GM18505 (cell line): ENCODE measurements at regions not wholly inside any gene's neighbourhood (a gene's known extent, or its start where the extent isn't known, plus 50 kb on each side); places are given as distances from the start of the nearest gene placed in this dataset.

ENCODE experiments used
- ATAC-seq: cut with Tn5 transposase; IDR thresholded peaks from one replicate; pipeline ENCODE4 v1.9.1; 2021; ENCODE audit not compliant: unreplicated experiment
- POLR2A ChIP-seq: IDR thresholded peaks from 4 replicates; pipeline ENCODE4 v1.6.1; 2011; ENCODE audit warnings: borderline replicate concordance; ENCODE audit not compliant: insufficient read depth, insufficient read length; ENCODE audit errors: extremely low read depth

DNA sequence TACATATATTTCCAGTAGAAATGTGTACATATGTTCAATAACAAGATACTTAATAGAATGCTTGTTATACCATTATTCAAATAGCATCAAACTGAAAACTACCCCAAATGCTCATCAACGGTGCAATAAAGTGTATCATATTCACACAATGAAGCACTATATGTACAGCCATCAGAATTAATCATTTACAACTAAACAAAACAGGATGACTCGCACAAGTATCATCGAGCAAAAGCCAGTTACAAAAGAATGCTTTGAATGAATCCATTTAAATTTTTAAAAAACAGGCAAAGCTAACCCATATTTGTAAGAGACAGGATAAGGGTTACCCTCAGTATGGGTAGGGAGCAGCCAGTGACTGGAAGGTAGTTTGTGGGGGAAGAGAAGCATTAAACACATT lies 132.8 kb upstream of the PDE1A start:
- no peak for TF ChIP-seq POLR2A

GRCh38 chr2:182565911-182566567 lies 139.2 kb upstream of the PDE1A start:
- no peak for ATAC-seq
- no peak for TF ChIP-seq POLR2A

More for the DNA sequence above, 132.8 kb upstream of the PDE1A start:
- ATAC-seq = no peak

DNA sequence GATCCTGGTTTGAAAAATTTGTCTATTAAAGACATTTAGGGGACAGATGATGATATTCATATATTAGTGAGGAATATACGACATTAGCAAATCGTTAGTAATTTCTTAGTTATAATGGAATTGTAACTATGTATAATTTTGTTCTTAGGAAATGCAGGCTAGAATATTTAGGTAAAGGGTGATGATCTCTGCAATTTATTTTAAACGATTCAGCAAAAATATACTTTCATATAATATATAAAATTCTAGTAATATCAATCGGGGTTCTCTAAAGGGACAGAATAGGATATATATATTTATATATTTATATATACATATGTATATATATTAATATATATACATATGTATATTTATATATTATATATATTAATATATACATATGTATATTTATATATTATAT lies 142.5 kb upstream of the DNAJC10 start:
- TF ChIP-seq POLR2A = no peak
- ATAC-seq = no peak

DNA sequence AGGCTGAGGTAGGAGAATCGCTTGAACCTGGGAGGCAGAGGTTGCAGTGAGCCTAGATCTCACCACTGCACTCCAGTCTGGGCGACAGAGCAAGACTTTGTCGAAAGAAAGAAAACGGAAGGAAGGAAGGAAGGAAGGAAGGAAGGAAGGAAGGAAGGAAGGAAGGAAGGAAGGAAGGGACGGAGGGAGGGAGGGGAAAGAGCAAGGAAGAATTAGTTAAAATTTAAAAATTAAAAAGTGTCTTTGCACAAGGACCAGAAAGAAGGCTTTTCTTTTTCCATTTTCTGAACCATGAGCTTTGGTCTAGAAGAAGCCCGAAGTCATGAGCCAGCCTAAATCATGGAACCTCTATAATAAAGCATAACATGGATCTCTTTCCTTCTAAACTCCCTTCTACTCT lies 138.2 kb upstream of the DNAJC10 start:
- no peak for ATAC-seq
- no peak for TF ChIP-seq POLR2A

GRCh38 chr2:182581196-182581935 lies 134.7 kb upstream of the DNAJC10 start:
- ATAC-seq = no peak

GRCh38 chr2:182584462-182584861 lies 131.6 kb upstream of the DNAJC10 start:
- ATAC-seq = no peak
- no peak for TF ChIP-seq POLR2A

More at GRCh38 chr2:182581196-182581935, 134.7 kb upstream of the DNAJC10 start:
- TF ChIP-seq POLR2A = no peak

DNA sequence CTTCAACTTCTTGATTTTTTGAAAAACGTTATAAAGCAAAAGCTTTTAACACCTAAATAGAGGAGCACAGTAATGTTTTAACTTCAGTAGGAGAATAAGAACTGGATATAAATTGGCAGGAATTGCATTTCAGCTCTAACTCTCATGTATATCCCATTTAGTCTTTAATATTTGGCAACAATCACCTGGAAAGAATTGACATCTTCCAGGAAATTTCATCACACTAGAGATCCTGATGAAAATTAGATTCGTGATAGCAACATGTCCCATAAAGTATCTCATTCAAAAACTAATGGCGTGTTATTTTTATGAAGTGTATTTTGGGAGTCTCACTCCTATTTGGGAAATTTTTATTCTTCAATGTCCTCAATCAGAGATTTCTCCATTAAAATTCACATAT lies 131.1 kb upstream of the DNAJC10 start:
- no peak for TF ChIP-seq POLR2A
- no peak for ATAC-seq

- ATAC-seq = no peak
- no peak for TF ChIP-seq POLR2A
These were observed 130.6 kb upstream of the DNAJC10 start for GRCh38 chr2:182585430-182585829.

- no peak for ATAC-seq
These were observed 129.6 kb upstream of the DNAJC10 start for GRCh38 chr2:182586426-182586825.

DNA sequence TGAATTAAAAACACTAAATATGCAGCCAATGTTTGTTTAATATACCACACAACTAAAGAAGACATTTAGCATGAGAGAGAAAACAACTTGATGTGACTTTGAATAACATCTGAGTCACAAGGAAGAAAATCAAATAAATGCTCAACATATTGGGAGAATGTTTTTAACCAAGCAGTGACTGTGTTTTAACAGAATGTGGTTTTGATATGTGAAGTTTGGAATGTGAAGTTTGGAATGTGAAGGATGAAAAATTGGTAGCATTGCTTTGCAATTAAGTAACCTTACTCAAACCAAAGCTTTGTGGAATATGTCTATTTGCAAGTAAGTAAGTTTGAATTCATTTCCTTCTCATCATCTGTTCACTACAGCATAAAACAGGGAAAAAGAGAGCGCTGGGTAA lies 128.2 kb upstream of the DNAJC10 start:
- ATAC-seq = no peak
- no peak for TF ChIP-seq POLR2A

More at GRCh38 chr2:182586426-182586825, 129.6 kb upstream of the DNAJC10 start:
- no peak for TF ChIP-seq POLR2A

DNA sequence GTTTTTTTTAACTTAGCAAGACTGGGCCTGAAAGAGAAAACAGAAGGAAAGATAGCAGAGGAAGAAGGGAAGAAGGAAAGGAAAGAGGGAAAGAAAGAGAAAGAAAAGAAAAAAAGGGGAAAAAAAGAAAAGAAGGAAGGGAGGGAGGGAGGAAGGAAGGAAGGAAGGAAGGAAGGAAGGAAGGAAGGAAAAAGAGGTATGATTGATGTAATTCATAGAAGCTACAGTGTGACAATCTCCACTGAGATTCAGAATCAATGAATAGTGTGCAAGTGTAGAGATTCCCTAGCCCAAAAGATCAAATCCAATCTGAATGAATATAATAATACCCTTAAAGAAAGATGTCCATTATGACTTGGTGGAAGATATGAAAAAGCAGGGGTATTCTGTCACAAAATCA lies 126.9 kb upstream of the DNAJC10 start:
- ATAC-seq = no peak
- TF ChIP-seq POLR2A = no peak

- no peak for TF ChIP-seq POLR2A
- no peak for ATAC-seq
These were observed 124.3 kb upstream of the DNAJC10 start for GRCh38 chr2:182591774-182592173.

DNA sequence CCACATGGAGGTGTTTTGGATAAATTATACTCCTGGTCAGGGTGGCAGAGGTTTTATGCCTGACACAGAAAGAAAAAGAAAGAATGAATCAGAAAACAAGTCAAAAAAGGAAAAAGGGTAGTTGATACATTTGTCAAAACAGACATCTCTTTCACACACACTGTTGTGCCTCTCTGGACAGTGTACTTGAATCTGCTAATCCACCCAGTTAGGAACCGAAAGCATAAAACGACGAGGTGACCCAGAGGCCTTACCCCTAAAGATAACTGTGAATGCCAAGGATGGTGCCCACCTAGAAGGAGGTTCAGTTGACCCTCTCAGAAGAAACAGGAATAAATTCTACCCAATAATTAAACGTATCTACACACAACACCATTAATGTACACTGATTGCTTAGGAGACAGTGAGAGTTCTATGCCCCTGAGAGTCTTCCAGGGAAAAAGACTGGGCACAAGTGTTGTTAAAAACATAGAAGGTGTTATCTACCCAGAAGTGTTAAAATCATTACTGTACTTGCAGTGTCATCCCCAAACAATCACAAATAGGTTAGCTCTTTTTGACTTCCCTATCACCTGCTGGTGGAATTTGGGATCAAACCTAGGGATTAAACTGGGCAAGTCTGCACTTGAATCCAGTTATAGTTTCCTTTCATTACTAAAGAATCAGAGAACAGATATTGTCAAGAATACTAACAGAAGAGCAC lies 123.2 kb upstream of the DNAJC10 start:
- no peak for TF ChIP-seq POLR2A
- ATAC-seq = no peak

DNA sequence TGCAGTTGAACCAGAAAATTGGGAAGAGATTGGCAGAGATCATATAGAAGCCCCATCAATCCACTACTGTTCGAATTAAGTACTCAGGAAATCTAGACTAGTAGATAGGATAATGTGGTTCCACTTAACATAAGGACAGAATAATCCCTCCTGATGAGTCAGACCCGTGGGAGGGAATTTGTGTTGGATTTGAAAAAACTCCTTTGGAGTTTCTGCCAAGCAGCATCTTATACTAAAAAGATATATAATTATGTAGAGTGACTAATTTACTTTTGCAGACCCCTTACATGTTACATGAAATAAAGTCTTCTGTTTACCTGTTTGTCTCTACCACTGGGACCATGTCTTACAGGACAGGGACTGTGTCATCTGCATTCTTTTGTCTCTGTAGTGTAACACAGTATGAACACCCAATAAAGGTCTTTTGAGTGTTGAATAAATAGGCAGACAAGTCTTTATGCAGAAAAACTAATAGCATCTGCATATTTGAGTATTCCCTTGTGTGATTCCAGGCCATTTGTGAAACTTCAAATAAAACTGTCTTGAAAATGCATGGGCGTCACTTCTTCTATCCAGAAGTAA lies 122.6 kb upstream of the DNAJC10 start:
- TF ChIP-seq POLR2A = no peak
- ATAC-seq = no peak

GRCh38 chr2:182594286-182594685 lies 121.8 kb upstream of the DNAJC10 start:
- no peak for ATAC-seq
- no peak for TF ChIP-seq POLR2A
